SH-SY5Y (cell line): ENCODE measurements at regions not wholly inside any gene's neighbourhood (a gene's known extent, or its start where the extent isn't known, plus 50 kb on each side); places are given as distances from the start of the nearest gene placed in this dataset.

Experiments used
- GATA2 ChIP-seq: IDR thresholded peaks from 2 replicates; pipeline ENCODE4 v1.6.1; 2011; ENCODE audit warnings: mild to moderate bottlenecking, low read depth, low read length
- GATA3 ChIP-seq: IDR thresholded peaks from 2 replicates; pipeline ENCODE4 v1.6.1; 2011; ENCODE audit warnings: low read depth, mild to moderate bottlenecking, low read length, moderate library complexity

- TF ChIP-seq GATA2 (no peak), GATA3 (no peak)
Measured at GRCh38 chr2:164182116-164182627, 439.1 kb downstream of the GRB14 start.

- TF ChIP-seq GATA3: no peak
- TF ChIP-seq GATA2: no peak
Measured at GRCh38 chr2:164178835-164179465, 442.3 kb downstream of the GRB14 start.

GRCh38 chr2:164164602-164165001, 428.8 kb upstream of the FIGN start:
- TF ChIP-seq GATA3 (no peak), GATA2 (no peak)

- TF ChIP-seq GATA2 (no peak), GATA3 (no peak)
Measured at GRCh38 chr2:164155558-164155957, 419.8 kb upstream of the FIGN start.

GRCh38 chr2:164151522-164151921, 415.7 kb upstream of the FIGN start:
- TF ChIP-seq GATA2 (no peak), GATA3 (no peak)

- TF ChIP-seq GATA2 (no peak), GATA3 (no peak)
Measured at GRCh38 chr2:164150604-164151003, 414.8 kb upstream of the FIGN start.

GRCh38 chr2:164146441-164146840, 410.6 kb upstream of the FIGN start:
- no peak for TF ChIP-seq GATA3
- no peak for TF ChIP-seq GATA2

- TF ChIP-seq GATA2 (no peak), GATA3 (no peak)
Measured at GRCh38 chr2:164145093-164145987, 409.5 kb upstream of the FIGN start.

- TF ChIP-seq GATA2: no peak
- TF ChIP-seq GATA3: no peak
Measured at GRCh38 chr2:164143183-164143930, 407.5 kb upstream of the FIGN start.

- TF ChIP-seq GATA3 (no peak), GATA2 (no peak)
Measured at GRCh38 chr2:164142755-164143154, 406.9 kb upstream of the FIGN start.

GRCh38 chr2:164141271-164141670, 405.5 kb upstream of the FIGN start:
- no peak for TF ChIP-seq GATA3
- TF ChIP-seq GATA2: no peak

GRCh38 chr2:164138750-164139149, 402.9 kb upstream of the FIGN start:
- no peak for TF ChIP-seq GATA2
- TF ChIP-seq GATA3: no peak

GRCh38 chr2:164134336-164134735, 398.5 kb upstream of the FIGN start:
- TF ChIP-seq GATA2 (no peak), GATA3 (no peak)

GRCh38 chr2:164127971-164128527, 392.2 kb upstream of the FIGN start:
- no peak for TF ChIP-seq GATA3
- TF ChIP-seq GATA2: no peak
